22Rv1 (cell line): ENCODE measurements at regions not wholly inside any gene's neighbourhood (a gene's known extent, or its start where the extent isn't known, plus 50 kb on each side); places are given as distances from the start of the nearest gene placed in this dataset.

Source experiments
- CTCF ChIP-seq: fragments of 450-650 bp; IDR thresholded peaks from 2 replicates; pipeline ENCODE4 v1.5.1; 2017; ENCODE audit warnings: mild to moderate bottlenecking
- ZFX ChIP-seq: fragments of 450-650 bp; IDR thresholded peaks from 2 replicates; pipeline ENCODE4 v1.6.1; 2017; ENCODE audit warnings: antibody characterized with exemption, borderline replicate concordance

- no peak for TF ChIP-seq CTCF
- no peak for TF ChIP-seq ZFX
Measured at GRCh38 chr4:38226170-38226569, 266.0 kb downstream of the PTTG2 start.
